ENCODE measurements at regions not wholly inside any gene's neighbourhood (a gene's known extent, or its start where the extent isn't known, plus 50 kb on each side); places are given as distances from the start of the nearest gene placed in this dataset.

DNA sequence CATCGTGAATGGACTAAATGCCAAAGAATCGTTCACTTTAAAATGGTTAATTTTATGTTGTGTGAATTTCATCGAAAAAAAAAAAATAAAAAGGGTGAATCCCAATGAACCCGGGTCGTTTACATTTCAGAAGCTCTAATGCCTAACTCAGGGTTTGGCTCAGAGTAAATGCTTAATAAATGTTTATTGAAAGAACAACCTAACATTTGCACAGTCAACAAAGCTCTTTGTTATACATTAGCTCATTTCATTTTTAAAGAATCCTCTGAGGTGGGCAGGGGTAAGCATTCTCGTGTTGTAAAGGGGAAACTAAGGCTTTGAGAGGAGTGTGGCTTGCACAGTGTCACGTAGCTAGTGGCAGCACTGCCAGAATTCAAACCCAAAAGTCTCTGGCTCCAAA lies 109.5 kb downstream of the RPLP1 start:
- WGBS, 2 experiments (ENCODE audit: extremely low coverage in 2 of 2, insufficient read length in 1 of 2): 61% methylated on average over 2 of the region's 7 CpGs; no CpG with 5 or more reads in 1 of the 2 experiments
- H2BK120ac ChIP-seq (ENCODE audit: low read depth, low read length): no peak overlapping the region
- H3K9me3 ChIP-seq (ENCODE audit: control insufficient read depth, insufficient read depth, low read length): no peaks in the 10 kb centered on the region
- no peak overlapping the region for H3K4me2 ChIP-seq (ENCODE audit: low read depth, low read length)
- no peak for ATAC-seq (ENCODE audit: low read depth)
- no peak overlapping the region for H4K8ac ChIP-seq (ENCODE audit: low read depth in 2 of 2, low read length in 2 of 2)
- dilution Hi-C loops (cut with HindIII; ENCODE audit: low sequenced_read_pairs, unreplicated experiment) (no loop called here), in situ Hi-C loops (cut with MboI; ENCODE audit: low sequenced_read_pairs) (no loop called here), intact Hi-C loops (cut with micrococcal nuclease) (no loop called here)
- H3K56ac ChIP-seq (ENCODE audit: extremely low read depth, insufficient read depth, low read length): no peak overlapping the region
- no peak overlapping the region for H2BK5ac ChIP-seq (ENCODE audit: low read depth, low read length, poor library complexity, severe bottlenecking)
- H2BK20ac ChIP-seq (ENCODE audit: low read depth, low read length): no peak overlapping the region
- H3K4me3 ChIP-seq (ENCODE audit: insufficient read depth, low read depth, low read length): no peak overlapping the region
- H3K79me1 ChIP-seq (ENCODE audit: low read depth in 1 of 2, low read length in 2 of 2): no peaks in the 10 kb centered on the region
- no peak overlapping the region for H3K14ac ChIP-seq (replicated peaks; ENCODE audit: low read depth, low read length)
- no peak overlapping the region for H3K27ac ChIP-seq (ENCODE audit: insufficient read depth, low read length)
- peaks cover 25% of the 10 kb centered on the region for H3K27me3 ChIP-seq (ENCODE audit: control insufficient read depth, insufficient read depth, low read length)
- no peak overlapping the region for H3K18ac ChIP-seq (ENCODE audit: low read depth, low read length)
- H2BK15ac ChIP-seq (ENCODE audit: low read depth, low read length): no peak overlapping the region
- POLR2A ChIA-PET (ENCODE audit: unreplicated experiment): interaction anchor here (0.6 kb wide), 2 partner anchors 35 to 741 kb away, joined by 4 read pairs; no protein-coding TSS in a partner anchor
- H3K4ac ChIP-seq (ENCODE audit: low read depth, low read length): no peak overlapping the region
- TF ChIP-seq RAD21 (IDR thresholded peaks at IDR 0.05; ENCODE audit: low read length): no peak
- no peak for TF ChIP-seq RFX5 (IDR thresholded peaks at IDR 0.05; ENCODE audit: low read depth, low read length)
- no peak for TF ChIP-seq BHLHE40 (IDR thresholded peaks at IDR 0.05; ENCODE audit: low read depth, low read length)
- no peak for TF ChIP-seq FOS (IDR thresholded peaks at IDR 0.05; ENCODE audit: low read depth, low read length)
- no peak for TF ChIP-seq CEBPB (IDR thresholded peaks at IDR 0.05; ENCODE audit: low read depth, low read length)
- no peak for TF ChIP-seq CHD1 (IDR thresholded peaks at IDR 0.05; ENCODE audit: low read depth, low read length)
- no peak for TF ChIP-seq RCOR1 (IDR thresholded peaks at IDR 0.05; ENCODE audit: insufficient replicate concordance, low read length)
- TF ChIP-seq, protein P1, sequence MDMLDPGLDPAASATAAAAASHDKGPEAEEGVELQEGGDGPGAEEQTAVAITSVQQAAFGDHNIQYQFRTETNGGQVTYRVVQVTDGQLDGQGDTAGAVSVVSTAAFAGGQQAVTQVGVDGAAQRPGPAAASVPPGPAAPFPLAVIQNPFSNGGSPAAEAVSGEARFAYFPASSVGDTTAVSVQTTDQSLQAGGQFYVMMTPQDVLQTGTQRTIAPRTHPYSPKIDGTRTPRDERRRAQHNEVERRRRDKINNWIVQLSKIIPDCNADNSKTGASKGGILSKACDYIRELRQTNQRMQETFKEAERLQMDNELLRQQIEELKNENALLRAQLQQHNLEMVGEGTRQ (IDR thresholded peaks at IDR 0.05; ENCODE audit: low read depth, low read length): no peak
- TF ChIP-seq, protein P2, sequence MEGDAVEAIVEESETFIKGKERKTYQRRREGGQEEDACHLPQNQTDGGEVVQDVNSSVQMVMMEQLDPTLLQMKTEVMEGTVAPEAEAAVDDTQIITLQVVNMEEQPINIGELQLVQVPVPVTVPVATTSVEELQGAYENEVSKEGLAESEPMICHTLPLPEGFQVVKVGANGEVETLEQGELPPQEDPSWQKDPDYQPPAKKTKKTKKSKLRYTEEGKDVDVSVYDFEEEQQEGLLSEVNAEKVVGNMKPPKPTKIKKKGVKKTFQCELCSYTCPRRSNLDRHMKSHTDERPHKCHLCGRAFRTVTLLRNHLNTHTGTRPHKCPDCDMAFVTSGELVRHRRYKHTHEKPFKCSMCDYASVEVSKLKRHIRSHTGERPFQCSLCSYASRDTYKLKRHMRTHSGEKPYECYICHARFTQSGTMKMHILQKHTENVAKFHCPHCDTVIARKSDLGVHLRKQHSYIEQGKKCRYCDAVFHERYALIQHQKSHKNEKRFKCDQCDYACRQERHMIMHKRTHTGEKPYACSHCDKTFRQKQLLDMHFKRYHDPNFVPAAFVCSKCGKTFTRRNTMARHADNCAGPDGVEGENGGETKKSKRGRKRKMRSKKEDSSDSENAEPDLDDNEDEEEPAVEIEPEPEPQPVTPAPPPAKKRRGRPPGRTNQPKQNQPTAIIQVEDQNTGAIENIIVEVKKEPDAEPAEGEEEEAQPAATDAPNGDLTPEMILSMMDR (conservative IDR thresholded peaks at IDR 0.05; ENCODE audit: low read depth, low read length): no peak
- CTCF ChIA-PET: interaction anchor here (0.6 to 0.9 kb wide), 2 partner anchors 86 to 905 kb away, joined by 3 to 6 read pairs; no protein-coding TSS in a partner anchor
- H3K9ac ChIP-seq (ENCODE audit: low read depth, low read length): no peak overlapping the region
- no peak overlapping the region for H2AK9ac ChIP-seq (replicated peaks; ENCODE audit: low read depth, low read length, poor library complexity)
- H4K20me1 ChIP-seq (ENCODE audit: insufficient read depth, low read length): no peaks in the 10 kb centered on the region
- no peak overlapping the region for H2AFZ ChIP-seq (replicated peaks; ENCODE audit: low read length, poor library complexity)
- no peaks in the 10 kb centered on the region for H3K36me3 ChIP-seq (ENCODE audit: control insufficient read depth, insufficient read depth, low read length)
- DNase-seq: no peak
- no peak overlapping the region for H2AK5ac ChIP-seq (ENCODE audit: low read depth, low read length)
- H3K9me1 ChIP-seq (ENCODE audit: insufficient read depth, low read length): peaks cover 5% of the 10 kb centered on the region; the same call in 1 of the 2 replicates
- no TSS peak for BruUV-seq (replicated peaks)
- no peak overlapping the region for H4K5ac ChIP-seq (ENCODE audit: low read depth, low read length)
- no peak overlapping the region for H3K23ac ChIP-seq (ENCODE audit: low read depth, low read length)
- no peak overlapping the region for H4K91ac ChIP-seq (ENCODE audit: insufficient read depth, low read depth, low read length)
- peaks cover 10% of the 10 kb centered on the region for H3K4me1 ChIP-seq (ENCODE audit: control insufficient read depth, insufficient read depth, low read length)
